ENCODE measurements at regions not wholly inside any gene's neighbourhood (a gene's known extent, or its start where the extent isn't known, plus 50 kb on each side); places are given as distances from the start of the nearest gene placed in this dataset.

DNA sequence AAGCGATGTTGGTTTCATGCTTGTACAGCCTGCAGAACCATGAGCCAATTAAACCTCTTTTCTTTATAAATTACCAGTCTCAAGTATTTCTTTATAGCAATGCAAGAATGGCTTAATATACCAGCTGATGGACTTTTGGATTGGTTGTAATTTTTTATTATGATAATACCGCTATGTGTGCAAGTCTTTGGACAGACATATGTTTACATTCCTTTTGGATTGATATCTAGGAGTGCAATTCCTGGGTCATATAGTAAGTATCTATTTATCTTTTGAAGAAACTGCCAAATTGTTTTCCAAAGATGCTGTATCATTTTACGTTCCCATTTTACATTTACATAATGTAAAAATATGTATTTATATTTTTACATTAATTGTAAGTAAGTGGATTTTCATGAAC lies 81.2 kb upstream of the PIP4K2A start:
- TF ChIP-seq, protein P1, sequence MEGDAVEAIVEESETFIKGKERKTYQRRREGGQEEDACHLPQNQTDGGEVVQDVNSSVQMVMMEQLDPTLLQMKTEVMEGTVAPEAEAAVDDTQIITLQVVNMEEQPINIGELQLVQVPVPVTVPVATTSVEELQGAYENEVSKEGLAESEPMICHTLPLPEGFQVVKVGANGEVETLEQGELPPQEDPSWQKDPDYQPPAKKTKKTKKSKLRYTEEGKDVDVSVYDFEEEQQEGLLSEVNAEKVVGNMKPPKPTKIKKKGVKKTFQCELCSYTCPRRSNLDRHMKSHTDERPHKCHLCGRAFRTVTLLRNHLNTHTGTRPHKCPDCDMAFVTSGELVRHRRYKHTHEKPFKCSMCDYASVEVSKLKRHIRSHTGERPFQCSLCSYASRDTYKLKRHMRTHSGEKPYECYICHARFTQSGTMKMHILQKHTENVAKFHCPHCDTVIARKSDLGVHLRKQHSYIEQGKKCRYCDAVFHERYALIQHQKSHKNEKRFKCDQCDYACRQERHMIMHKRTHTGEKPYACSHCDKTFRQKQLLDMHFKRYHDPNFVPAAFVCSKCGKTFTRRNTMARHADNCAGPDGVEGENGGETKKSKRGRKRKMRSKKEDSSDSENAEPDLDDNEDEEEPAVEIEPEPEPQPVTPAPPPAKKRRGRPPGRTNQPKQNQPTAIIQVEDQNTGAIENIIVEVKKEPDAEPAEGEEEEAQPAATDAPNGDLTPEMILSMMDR (IDR thresholded peaks at IDR 0.05; ENCODE audit: control insufficient read depth, insufficient read depth, low read depth, low read length, missing control alignments): no peak
- no peak for DNase-seq (ENCODE audit: low read depth)
- H3K4me3 ChIP-seq (ENCODE audit: control insufficient read depth, low read depth, low read length): no peak overlapping the region

- DNase-seq (ENCODE audit: low read depth): no peak
- TF ChIP-seq, protein P1 (IDR thresholded peaks at IDR 0.05; ENCODE audit: control insufficient read depth, insufficient read depth, low read depth, low read length, missing control alignments): no peak
- no peak overlapping the region for H3K4me3 ChIP-seq (ENCODE audit: control insufficient read depth, low read depth, low read length)
These were observed 77.8 kb upstream of the PIP4K2A start for GRCh38 chr10:22792161-22792560.

DNA sequence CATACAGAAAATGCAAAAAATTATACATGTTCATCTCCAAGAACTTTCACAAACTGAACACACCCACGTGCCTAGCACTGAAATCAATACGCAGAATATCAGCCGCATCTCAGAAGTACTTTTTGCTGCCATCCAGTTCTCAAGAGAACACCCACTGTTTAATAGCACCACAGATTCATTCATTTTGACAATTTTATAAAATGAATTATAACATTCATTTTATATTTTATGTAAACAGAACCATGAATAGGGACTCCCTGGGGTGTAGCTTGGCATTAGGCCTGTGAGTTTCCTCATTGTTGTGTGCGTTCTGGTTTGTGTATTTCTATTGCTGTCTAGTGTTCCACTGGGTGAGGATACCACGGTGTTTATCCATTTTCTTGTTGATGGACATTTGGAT lies 77.3 kb upstream of the PIP4K2A start:
- TF ChIP-seq, protein P1 (IDR thresholded peaks at IDR 0.05; ENCODE audit: control insufficient read depth, insufficient read depth, low read depth, low read length, missing control alignments): no peak
- H3K4me3 ChIP-seq (ENCODE audit: control insufficient read depth, low read depth, low read length): no peak overlapping the region
- DNase-seq (ENCODE audit: low read depth): no peak

DNA sequence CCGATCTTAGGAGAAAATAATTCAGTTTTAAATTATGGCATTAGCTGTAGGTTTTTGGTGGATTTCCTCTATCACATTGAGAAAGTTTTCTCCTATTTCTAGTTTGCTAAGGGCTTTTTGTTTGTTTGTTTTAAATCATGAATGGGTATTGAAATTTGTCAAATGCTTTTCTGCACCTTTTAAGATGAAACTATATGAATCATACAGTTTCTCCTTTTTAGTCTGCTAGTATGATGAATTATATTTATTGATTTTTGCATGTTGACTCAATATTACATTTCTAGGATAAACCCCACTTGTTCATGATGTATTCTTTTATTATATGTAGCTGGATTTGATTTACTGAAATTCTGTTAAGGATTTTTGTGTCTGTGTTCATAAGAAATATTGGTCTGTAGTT lies 70.3 kb upstream of the PIP4K2A start:
- TF ChIP-seq, protein P1 (IDR thresholded peaks at IDR 0.05; ENCODE audit: control insufficient read depth, insufficient read depth, low read depth, low read length, missing control alignments): no peak
- H3K4me3 ChIP-seq (ENCODE audit: control insufficient read depth, low read depth, low read length): no peak overlapping the region
- no peak for DNase-seq (ENCODE audit: low read depth)

- TF ChIP-seq, protein P1 (IDR thresholded peaks at IDR 0.05; ENCODE audit: control insufficient read depth, insufficient read depth, low read depth, low read length, missing control alignments): no peak
- DNase-seq (ENCODE audit: low read depth): no peak
- H3K4me3 ChIP-seq (ENCODE audit: control insufficient read depth, low read depth, low read length): no peak overlapping the region
These were observed 69.4 kb upstream of the PIP4K2A start for GRCh38 chr10:22783807-22784206.

- H3K4me3 ChIP-seq (ENCODE audit: control insufficient read depth, low read depth, low read length): no peak overlapping the region
- no peak for DNase-seq (ENCODE audit: low read depth)
- TF ChIP-seq, protein P1 (IDR thresholded peaks at IDR 0.05; ENCODE audit: control insufficient read depth, insufficient read depth, low read depth, low read length, missing control alignments): no peak
These were observed 66.1 kb upstream of the PIP4K2A start for GRCh38 chr10:22780474-22780885.
